B cell (primary cell): ENCODE measurements at regions not wholly inside any gene's neighbourhood (a gene's known extent, or its start where the extent isn't known, plus 50 kb on each side); places are given as distances from the start of the nearest gene placed in this dataset.

Source experiments
- ATAC-seq: fragments of 200-7000 bp; cut with Tn5 transposase; one replicate; pipeline ENCODE4 v1.10.0; 2021; ENCODE audit warnings: low read depth, mild to moderate bottlenecking, moderate number of reproducible peaks, moderate library complexity
- CTCF ChIA-PET: fragments of 350-600 bp; sonication (Branson Sonifier 250); formaldehyde crosslinking; loops from one replicate; lab custom pipeline; 2021; ENCODE audit warnings: antibody characterized with exemption, inconsistent platforms; lab: Charles Lee
- POLR2A ChIA-PET: fragments of 350-600 bp; sonication (Branson Sonifier 250); formaldehyde crosslinking; loops from one replicate; lab custom pipeline; 2021; ENCODE audit warnings: antibody characterized with exemption; lab: Charles Lee
- DNase-seq: peaks from one replicate; pipeline ENCODE4 v3.0.0; 2013
- H2AFZ ChIP-seq: 2 replicates; pipeline ENCODE4 v1.6.1; 2012; ENCODE audit warnings: mild to moderate bottlenecking, low read depth, low read length; ENCODE audit not compliant: insufficient read depth, poor library complexity, severe bottlenecking
- H3K27ac ChIP-seq, 2 donors: 1 replicate in 1 of 2; 2 replicates in 1 of 2; pipeline ENCODE4 v1.5.1; 2012 to 2013; ENCODE audit warnings: low read length in 2 of 2, mild to moderate bottlenecking in 2 of 2, moderate library complexity in 1 of 2
- H3K27me3 ChIP-seq, 4 experiments: fragments of 200-600 bp in 1 of 4; sonication (generic) in 1 of 4; replicated peaks in 1 of 4; 1 replicate in 2 of 4; 2 replicates in 2 of 4; pipeline versions ENCODE4 v1.6.1 to v1.7.0; 2013 to 2016; ENCODE audit warnings: low read length in 3 of 4, mild to moderate bottlenecking in 2 of 4, mixed read lengths in 1 of 4, moderate library complexity in 1 of 4; ENCODE audit not compliant: insufficient read depth in 4 of 4, control insufficient read depth in 3 of 4; ENCODE audit errors: control extremely low read depth in 1 of 4
- H3K36me3 ChIP-seq, 2 experiments: replicated peaks in 1 of 2; 1 replicate in 1 of 2; 2 replicates in 1 of 2; pipeline versions ENCODE4 v1.6.1 to v1.7.1; 2013; ENCODE audit warnings: low read length in 1 of 2; ENCODE audit not compliant: insufficient read depth in 2 of 2, control insufficient read depth in 1 of 2; ENCODE audit errors: control extremely low read depth in 1 of 2, extremely low read depth in 1 of 2
- H3K4me1 ChIP-seq, 2 donors: fragments of 200-600 bp in 1 of 2; sonication (generic) in 1 of 2; 1 replicate in 1 of 2; 2 replicates in 1 of 2; pipeline versions ENCODE4 v1.5.1 to v1.6.1; 2013 to 2017; ENCODE audit warnings: low read length in 2 of 2; ENCODE audit not compliant: control insufficient read depth in 2 of 2, insufficient read depth in 2 of 2
- H3K4me2 ChIP-seq: replicated peaks from 2 replicates; pipeline ENCODE3; 2012; ENCODE audit warnings: mild to moderate bottlenecking, low read depth, low read length; ENCODE audit not compliant: poor library complexity, severe bottlenecking
- H3K4me3 ChIP-seq, 5 experiments: fragments of 200-600 bp in 1 of 5; sonication (generic) in 1 of 5; 1 replicate in 3 of 5; 2 replicates in 2 of 5; pipeline versions ENCODE4 v1.5.1 to v1.7.0; 2011 to 2016; ENCODE audit warnings: low read length in 4 of 5, mild to moderate bottlenecking in 4 of 5, low read depth in 2 of 5, control low read depth in 1 of 5, moderate library complexity in 1 of 5; ENCODE audit not compliant: insufficient read depth in 1 of 5; ENCODE audit errors: control extremely low read depth in 1 of 5, extremely low read depth in 1 of 5
- H3K79me2 ChIP-seq: fragments of 200-600 bp; sonication (generic); one replicate; pipeline ENCODE4 v1.6.0; 2016; ENCODE audit warnings: low read length; ENCODE audit not compliant: control insufficient read depth, insufficient read depth
- H3K9ac ChIP-seq: fragments of 200-600 bp; sonication (generic); 2 replicates; pipeline ENCODE4 v1.6.1; 2017; ENCODE audit warnings: mild to moderate bottlenecking, low read length, moderate library complexity
- H3K9me3 ChIP-seq, 3 donors: one replicate each; pipeline versions ENCODE4 v1.6.1 to v1.7.1; 2013; ENCODE audit warnings: low read length in 2 of 3; ENCODE audit not compliant: control insufficient read depth in 2 of 3, insufficient read depth in 1 of 3; ENCODE audit errors: control extremely low read depth in 1 of 3
- H4K20me1 ChIP-seq: 2 replicates; pipeline ENCODE4 v1.6.0; 2012; ENCODE audit warnings: mild to moderate bottlenecking, low read length; ENCODE audit not compliant: insufficient read depth, control insufficient read depth, poor library complexity, severe bottlenecking
- H3K27ac Mint-ChIP-seq: one replicate; pipeline ENCODE4 v1.8.0; 2021; ENCODE audit warnings: mixed read lengths
- H3K27me3 Mint-ChIP-seq: one replicate; pipeline ENCODE4 v1.8.0; 2021; ENCODE audit warnings: mixed read lengths
- H3K4me1 Mint-ChIP-seq: one replicate; pipeline ENCODE4 v1.8.0; 2021; ENCODE audit warnings: mixed read lengths
- H3K4me3 Mint-ChIP-seq: one replicate; pipeline ENCODE4 v1.8.0; 2021; ENCODE audit warnings: mixed read lengths
- H3K9me3 Mint-ChIP-seq: one replicate; pipeline ENCODE4 v1.8.0; 2022; ENCODE audit warnings: mixed read lengths; ENCODE audit not compliant: insufficient read depth
- EZH2 ChIP-seq: IDR thresholded peaks from 2 replicates; pipeline ENCODE4 v1.6.1; 2012; ENCODE audit warnings: borderline replicate concordance, low read depth, mild to moderate bottlenecking, moderate library complexity, low read length; ENCODE audit not compliant: insufficient read depth, poor library complexity, severe bottlenecking
- WGBS: methylation state at CpG from one replicate; pipeline ENCODE4 v1.1.5; 2013; ENCODE audit warnings: missing lambda C conversion rate; ENCODE audit not compliant: insufficient coverage; 5-methylcytosine and 5-hydroxymethylcytosine counted together
- intact Hi-C: fragments of 100-400 bp; cut with micrococcal nuclease; formaldehyde crosslinking; loops from one replicate; pipeline ENCODE4 v1.10.0; 2022
- TF ChIP-seq, protein P1 (sequence below): fragments of 200-600 bp; IDR thresholded peaks from one replicate; pipeline ENCODE4 v1.8.0; 2022; ENCODE audit warnings: antibody characterized with exemption, mild to moderate bottlenecking

DNA sequence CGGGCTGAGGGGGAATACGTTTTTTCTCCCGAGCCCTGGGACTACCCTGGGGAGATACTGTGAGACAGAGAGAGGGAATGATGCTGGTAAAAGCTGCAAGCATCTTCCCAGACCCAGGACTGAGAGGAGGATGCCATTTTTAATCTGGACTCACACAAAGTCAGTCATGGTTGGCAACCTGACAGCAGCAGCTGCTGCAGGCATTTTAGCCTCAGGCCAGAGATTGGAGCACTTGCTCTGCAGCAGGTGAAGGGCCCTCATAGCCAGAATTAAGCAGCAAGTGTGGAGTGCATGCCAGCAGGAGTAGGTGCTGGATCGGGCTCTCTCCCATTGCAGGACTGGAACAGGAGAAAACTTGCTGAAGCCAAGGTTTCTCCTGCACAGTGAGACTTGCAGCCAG is 361.1 kb upstream of the CLEC14A start:
- POLR2A ChIA-PET: no interaction called here
- H3K4me3 Mint-ChIP-seq: no peak overlapping the region

DNA sequence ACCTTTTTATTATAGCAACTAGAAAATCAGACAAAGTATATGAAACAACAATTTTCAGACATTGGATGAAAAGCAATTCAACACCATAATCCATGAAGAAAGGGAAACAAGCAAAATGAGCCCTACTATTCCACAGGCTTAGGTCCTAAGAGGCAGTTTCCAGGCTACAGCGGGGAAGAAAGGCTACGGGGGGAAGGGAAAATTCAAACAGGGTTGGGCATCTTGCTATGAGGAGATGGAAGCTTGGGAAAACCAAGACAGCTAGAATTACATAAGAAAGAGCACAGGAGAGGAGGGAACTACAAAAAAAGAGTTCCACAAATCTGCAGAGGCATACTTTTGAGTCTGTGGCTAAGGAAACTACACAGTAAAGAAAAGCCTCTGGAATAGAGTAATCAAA is 356.0 kb upstream of the CLEC14A start:
- Mint-ChIP-seq H3K4me3 (no peak overlapping the region), H3K9me3 (peaks cover 2% of the 10 kb centered on the region), H3K27ac (no peak overlapping the region), H3K27me3 (no peaks in the 10 kb centered on the region), H3K4me1 (no peaks in the 10 kb centered on the region)
- TF ChIP-seq, protein P1, sequence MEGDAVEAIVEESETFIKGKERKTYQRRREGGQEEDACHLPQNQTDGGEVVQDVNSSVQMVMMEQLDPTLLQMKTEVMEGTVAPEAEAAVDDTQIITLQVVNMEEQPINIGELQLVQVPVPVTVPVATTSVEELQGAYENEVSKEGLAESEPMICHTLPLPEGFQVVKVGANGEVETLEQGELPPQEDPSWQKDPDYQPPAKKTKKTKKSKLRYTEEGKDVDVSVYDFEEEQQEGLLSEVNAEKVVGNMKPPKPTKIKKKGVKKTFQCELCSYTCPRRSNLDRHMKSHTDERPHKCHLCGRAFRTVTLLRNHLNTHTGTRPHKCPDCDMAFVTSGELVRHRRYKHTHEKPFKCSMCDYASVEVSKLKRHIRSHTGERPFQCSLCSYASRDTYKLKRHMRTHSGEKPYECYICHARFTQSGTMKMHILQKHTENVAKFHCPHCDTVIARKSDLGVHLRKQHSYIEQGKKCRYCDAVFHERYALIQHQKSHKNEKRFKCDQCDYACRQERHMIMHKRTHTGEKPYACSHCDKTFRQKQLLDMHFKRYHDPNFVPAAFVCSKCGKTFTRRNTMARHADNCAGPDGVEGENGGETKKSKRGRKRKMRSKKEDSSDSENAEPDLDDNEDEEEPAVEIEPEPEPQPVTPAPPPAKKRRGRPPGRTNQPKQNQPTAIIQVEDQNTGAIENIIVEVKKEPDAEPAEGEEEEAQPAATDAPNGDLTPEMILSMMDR: no peak
- no peak for TF ChIP-seq EZH2
- Histone ChIP-seq H3K4me1 (no peaks in the 10 kb centered on the region), H4K20me1 (no peaks in the 10 kb centered on the region), H3K4me2 (no peak overlapping the region), H3K79me2 (no peaks in the 10 kb centered on the region), H3K9ac (no peak overlapping the region), H2AFZ (no peak overlapping the region), H3K9me3 (peaks cover 0 to 6% (median 0%) of the 10 kb centered on the region in 3 donors), H3K36me3 (no peaks in the 10 kb centered on the region), H3K27ac (no peak overlapping the region), H3K27me3 (no peaks in the 10 kb centered on the region), H3K4me3 (no peak overlapping the region)
- ChIA-PET CTCF (no interaction called here), POLR2A (no interaction called here)
- no peak for DNase-seq
- intact Hi-C loops: no loop called here
- WGBS: no CpG with 5 or more reads among the region's 2 CpGs
- no peak for ATAC-seq

More for the DNA sequence above, 361.1 kb upstream of the CLEC14A start:
- H3K36me3 ChIP-seq: no peaks in the 10 kb centered on the region
- CTCF ChIA-PET: no interaction called here
- WGBS: 63% methylated on average over 4 of the region's 4 CpGs
- H4K20me1 ChIP-seq: no peaks in the 10 kb centered on the region
- Mint-ChIP-seq H3K9me3 (peaks cover 6% of the 10 kb centered on the region), H3K27ac (no peak overlapping the region), H3K4me1 (no peaks in the 10 kb centered on the region), H3K27me3 (no peaks in the 10 kb centered on the region)
- DNase-seq: no peak
- intact Hi-C loops: no loop called here
- no peaks in the 10 kb centered on the region for H3K27me3 ChIP-seq
- peaks cover 0 to 2% (median 0%) of the 10 kb centered on the region in 3 donors for H3K9me3 ChIP-seq
- no peak for ATAC-seq
- TF ChIP-seq EZH2: no peak
- TF ChIP-seq, protein P1: no peak
- no peak overlapping the region for H3K27ac ChIP-seq
- H3K4me1 ChIP-seq: no peaks in the 10 kb centered on the region
- H2AFZ ChIP-seq: no peak overlapping the region
- H3K79me2 ChIP-seq: no peaks in the 10 kb centered on the region
- H3K4me2 ChIP-seq: no peak overlapping the region
- H3K9ac ChIP-seq: no peak overlapping the region
- no peak overlapping the region for H3K4me3 ChIP-seq
